ENCODE measurements at regions not wholly inside any gene's neighbourhood (a gene's known extent, or its start where the extent isn't known, plus 50 kb on each side); places are given as distances from the start of the nearest gene placed in this dataset.

DNA sequence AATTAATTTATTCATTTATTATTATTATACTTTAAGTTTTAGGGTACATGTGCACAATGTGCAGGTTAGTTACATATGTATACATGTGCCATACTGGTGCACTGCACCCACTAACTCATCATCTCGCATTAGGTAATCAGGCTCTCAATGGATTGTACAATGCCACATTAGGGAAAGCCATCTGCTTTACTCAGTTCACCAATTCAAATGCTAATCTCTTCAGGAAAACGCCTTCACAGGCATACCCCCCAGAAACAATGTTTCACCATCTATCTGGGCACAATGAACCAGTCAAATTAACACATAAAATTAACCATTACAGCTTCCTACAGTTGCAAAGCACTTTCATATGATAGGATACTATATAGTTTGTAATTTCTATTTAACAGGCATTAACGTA lies 84.8 kb upstream of the DNAJC10 start:
- H3K4me3 ChIP-seq (ENCODE audit: low read depth in 1 of 2, low read length in 1 of 2), result no peak overlapping the region
- TF ChIP-seq, protein P1, sequence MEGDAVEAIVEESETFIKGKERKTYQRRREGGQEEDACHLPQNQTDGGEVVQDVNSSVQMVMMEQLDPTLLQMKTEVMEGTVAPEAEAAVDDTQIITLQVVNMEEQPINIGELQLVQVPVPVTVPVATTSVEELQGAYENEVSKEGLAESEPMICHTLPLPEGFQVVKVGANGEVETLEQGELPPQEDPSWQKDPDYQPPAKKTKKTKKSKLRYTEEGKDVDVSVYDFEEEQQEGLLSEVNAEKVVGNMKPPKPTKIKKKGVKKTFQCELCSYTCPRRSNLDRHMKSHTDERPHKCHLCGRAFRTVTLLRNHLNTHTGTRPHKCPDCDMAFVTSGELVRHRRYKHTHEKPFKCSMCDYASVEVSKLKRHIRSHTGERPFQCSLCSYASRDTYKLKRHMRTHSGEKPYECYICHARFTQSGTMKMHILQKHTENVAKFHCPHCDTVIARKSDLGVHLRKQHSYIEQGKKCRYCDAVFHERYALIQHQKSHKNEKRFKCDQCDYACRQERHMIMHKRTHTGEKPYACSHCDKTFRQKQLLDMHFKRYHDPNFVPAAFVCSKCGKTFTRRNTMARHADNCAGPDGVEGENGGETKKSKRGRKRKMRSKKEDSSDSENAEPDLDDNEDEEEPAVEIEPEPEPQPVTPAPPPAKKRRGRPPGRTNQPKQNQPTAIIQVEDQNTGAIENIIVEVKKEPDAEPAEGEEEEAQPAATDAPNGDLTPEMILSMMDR (IDR thresholded peaks at IDR 0.05), result no peak

DNA sequence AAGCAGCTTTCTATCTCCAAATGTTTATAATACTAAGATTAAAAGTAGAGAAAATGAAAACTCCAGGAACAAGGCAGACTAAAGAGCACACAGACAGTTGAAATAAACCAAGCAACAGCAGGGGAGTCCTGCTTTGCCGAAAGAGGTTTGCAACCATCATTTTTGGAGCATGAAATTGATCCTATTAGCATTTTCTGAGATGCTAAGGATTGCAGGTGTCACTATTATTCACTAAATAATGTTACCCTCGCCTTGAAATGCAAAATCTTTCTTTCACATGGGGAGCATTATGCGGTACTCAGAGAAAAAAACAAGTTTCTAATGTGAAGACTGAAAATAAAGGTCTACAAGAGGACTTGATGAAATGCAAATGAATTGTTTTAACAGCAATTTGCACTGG lies 81.7 kb upstream of the DNAJC10 start:
- Histone ChIP-seq H3K36me3 (no peaks in the 10 kb centered on the region), H3K27me3 (no peaks in the 10 kb centered on the region), H3K4me1 (ENCODE audit: control insufficient read depth in 1 of 2, insufficient read depth in 1 of 2, low read depth in 1 of 2, low read length in 1 of 2) (no peaks in the 10 kb centered on the region), H3K4me3 (ENCODE audit: low read depth in 1 of 2, low read length in 1 of 2) (no peak overlapping the region), H3K9me3 (no peaks in the 10 kb centered on the region), H3K27ac (no peak overlapping the region)
- TF ChIP-seq, protein P1 (IDR thresholded peaks at IDR 0.05), result no peak

More for the DNA sequence above, 84.8 kb upstream of the DNAJC10 start:
- Histone ChIP-seq H3K27me3 (no peaks in the 10 kb centered on the region), H3K27ac (no peak overlapping the region), H3K4me1 (ENCODE audit: control insufficient read depth in 1 of 2, insufficient read depth in 1 of 2, low read depth in 1 of 2, low read length in 1 of 2) (no peaks in the 10 kb centered on the region), H3K9me3 (no peaks in the 10 kb centered on the region), H3K36me3 (no peaks in the 10 kb centered on the region)

DNA sequence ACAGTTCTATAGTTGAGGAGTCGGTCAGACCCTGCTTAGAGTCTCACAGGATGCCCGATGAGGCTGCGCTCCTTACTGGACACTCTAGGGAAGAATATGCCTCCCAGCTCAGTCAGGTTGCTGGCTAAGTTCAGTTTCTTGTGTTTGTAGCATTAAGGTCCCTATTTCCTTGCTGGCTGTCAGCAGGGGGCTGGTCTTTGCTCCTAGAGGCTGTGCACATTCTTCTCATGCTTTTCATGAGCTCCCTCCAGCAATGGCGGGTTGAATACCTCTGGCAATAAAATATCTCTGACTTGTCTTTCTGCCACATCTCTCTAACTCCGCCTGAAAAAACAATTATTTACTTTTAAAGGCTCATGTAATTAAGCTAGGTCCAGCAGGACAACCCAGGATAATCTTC lies 79.4 kb upstream of the DNAJC10 start:
- H3K9me3 ChIP-seq, result no peaks in the 10 kb centered on the region

GRCh38 chr2:182638667-182639066 lies 77.4 kb upstream of the DNAJC10 start:
- no peaks in the 10 kb centered on the region for H3K27me3 ChIP-seq
- no peak overlapping the region for H3K27ac ChIP-seq
- no peak overlapping the region for H3K4me3 ChIP-seq (ENCODE audit: low read depth in 1 of 2, low read length in 1 of 2)
- TF ChIP-seq, protein P1 (IDR thresholded peaks at IDR 0.05), result no peak
- H3K4me1 ChIP-seq (ENCODE audit: control insufficient read depth in 1 of 2, insufficient read depth in 1 of 2, low read depth in 1 of 2, low read length in 1 of 2), result no peaks in the 10 kb centered on the region
- no peaks in the 10 kb centered on the region for H3K9me3 ChIP-seq
- no peaks in the 10 kb centered on the region for H3K36me3 ChIP-seq

More for the DNA sequence above, 79.4 kb upstream of the DNAJC10 start:
- Histone ChIP-seq H3K36me3 (no peaks in the 10 kb centered on the region), H3K4me3 (ENCODE audit: low read depth in 1 of 2, low read length in 1 of 2) (no peak overlapping the region), H3K27me3 (no peaks in the 10 kb centered on the region), H3K27ac (no peak overlapping the region), H3K4me1 (ENCODE audit: control insufficient read depth in 1 of 2, insufficient read depth in 1 of 2, low read depth in 1 of 2, low read length in 1 of 2) (no peaks in the 10 kb centered on the region)
- TF ChIP-seq, protein P1 (IDR thresholded peaks at IDR 0.05), result no peak

DNA sequence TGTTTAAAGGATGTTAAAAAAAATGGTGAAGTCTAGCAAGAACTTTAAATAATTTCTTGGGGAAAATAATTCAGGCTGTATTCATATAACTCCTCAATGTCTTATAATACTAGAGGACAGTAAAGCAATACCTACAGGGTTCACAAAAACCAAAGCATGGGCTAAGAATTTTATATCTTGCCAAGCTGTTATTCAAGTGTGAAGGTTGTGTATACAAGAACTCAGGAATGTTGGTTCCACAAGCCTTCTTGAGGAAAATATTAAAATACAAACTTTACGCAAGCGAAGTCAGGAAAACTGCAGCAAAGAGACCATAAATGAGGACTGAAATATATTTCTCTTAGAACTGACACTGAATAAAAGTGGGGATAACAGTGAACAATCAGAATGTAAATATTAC lies 76.1 kb upstream of the DNAJC10 start:
- H3K4me1 ChIP-seq (ENCODE audit: control insufficient read depth in 1 of 2, insufficient read depth in 1 of 2, low read depth in 1 of 2, low read length in 1 of 2), result no peaks in the 10 kb centered on the region
- TF ChIP-seq, protein P1 (IDR thresholded peaks at IDR 0.05), result no peak
- H3K27ac ChIP-seq, result no peak overlapping the region
- H3K27me3 ChIP-seq, result no peaks in the 10 kb centered on the region
- H3K36me3 ChIP-seq, result no peaks in the 10 kb centered on the region
- H3K9me3 ChIP-seq, result no peaks in the 10 kb centered on the region
- H3K4me3 ChIP-seq (ENCODE audit: low read depth in 1 of 2, low read length in 1 of 2), result no peak overlapping the region

DNA sequence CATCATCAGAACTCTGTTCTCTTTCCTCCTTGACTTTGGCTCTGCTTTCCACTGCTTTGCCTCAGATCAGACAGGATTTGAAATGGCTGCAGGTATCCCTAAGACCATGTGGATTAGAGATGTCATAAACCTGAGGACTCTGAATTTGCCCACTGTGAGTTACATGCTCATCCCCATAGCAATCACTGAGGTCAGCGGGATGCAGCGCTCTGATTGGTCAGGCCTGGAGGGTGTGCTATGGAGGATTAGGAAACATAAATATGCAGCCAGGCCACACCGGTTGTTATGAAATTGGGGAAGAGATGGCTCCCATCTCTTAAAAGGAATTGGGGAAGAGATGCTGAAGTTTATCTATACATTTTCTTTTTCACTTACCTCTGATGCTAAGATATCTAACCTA lies 73.7 kb upstream of the DNAJC10 start:
- no peak overlapping the region for H3K27ac ChIP-seq
- H3K9me3 ChIP-seq, result no peaks in the 10 kb centered on the region
- H3K36me3 ChIP-seq, result no peaks in the 10 kb centered on the region
- no peaks in the 10 kb centered on the region for H3K27me3 ChIP-seq
- no peak overlapping the region for H3K4me3 ChIP-seq (ENCODE audit: low read depth in 1 of 2, low read length in 1 of 2)
- TF ChIP-seq, protein P1 (IDR thresholded peaks at IDR 0.05), result no peak
- H3K4me1 ChIP-seq (ENCODE audit: control insufficient read depth in 1 of 2, insufficient read depth in 1 of 2, low read depth in 1 of 2, low read length in 1 of 2), result no peaks in the 10 kb centered on the region
